Activated gamma-delta T cell treated with anti-CD3 and anti-CD28 coated beads, Interleukin-2, amount 50 U/mL, for 16 hours (primary cell): ENCODE measurements at regions not wholly inside any gene's neighbourhood (a gene's known extent, or its start where the extent isn't known, plus 50 kb on each side); places are given as distances from the start of the nearest gene placed in this dataset.

Experiments
- DNase-seq: peaks from one replicate; pipeline ENCODE4 v3.0.0-alpha.2; 2020; ENCODE audit warnings: low read depth

DNA sequence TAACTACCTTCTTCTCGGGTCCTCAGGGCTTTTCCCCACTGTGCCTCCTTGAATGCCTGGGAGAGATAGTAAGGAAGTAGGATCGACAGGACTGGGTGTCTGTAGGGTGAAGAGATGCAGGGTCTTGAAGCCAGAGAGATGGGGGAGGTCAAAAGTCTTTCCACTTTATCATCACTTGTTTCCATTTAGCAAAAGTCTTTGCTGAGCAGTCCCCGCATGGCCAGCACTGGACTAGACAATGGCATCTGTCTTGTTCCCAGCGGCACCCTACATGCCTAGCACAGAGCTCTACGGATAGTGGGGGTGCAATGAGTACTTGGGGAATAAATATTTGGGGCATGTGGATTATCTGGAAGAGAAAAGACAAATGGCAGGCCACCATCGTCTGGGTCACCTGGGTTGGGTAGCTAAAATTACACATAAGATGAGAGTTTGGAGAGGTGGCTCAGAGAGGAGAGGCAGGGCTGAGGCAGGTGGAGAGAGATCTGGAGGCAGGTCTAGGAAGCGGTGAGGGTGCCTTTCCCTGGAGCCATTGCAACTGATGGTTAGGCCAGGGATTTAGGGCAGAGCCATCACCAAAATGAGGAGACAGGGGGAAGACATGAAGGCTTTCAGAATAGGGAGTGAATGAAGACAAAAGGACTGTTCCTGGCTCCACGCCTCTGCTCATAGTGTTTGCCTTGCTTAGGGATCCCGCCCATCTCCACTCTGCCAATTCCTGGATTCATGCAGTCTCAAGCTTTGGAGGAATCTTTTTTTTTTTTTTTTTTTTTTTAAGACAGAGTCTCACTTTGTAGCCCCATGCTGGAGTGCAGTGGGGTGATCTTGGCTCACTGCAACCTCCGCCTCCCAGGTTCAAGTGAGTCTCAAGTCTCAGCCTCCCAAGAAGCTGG lies 250.8 kb upstream of the KLF4 start:
- no peak for DNase-seq

DNA sequence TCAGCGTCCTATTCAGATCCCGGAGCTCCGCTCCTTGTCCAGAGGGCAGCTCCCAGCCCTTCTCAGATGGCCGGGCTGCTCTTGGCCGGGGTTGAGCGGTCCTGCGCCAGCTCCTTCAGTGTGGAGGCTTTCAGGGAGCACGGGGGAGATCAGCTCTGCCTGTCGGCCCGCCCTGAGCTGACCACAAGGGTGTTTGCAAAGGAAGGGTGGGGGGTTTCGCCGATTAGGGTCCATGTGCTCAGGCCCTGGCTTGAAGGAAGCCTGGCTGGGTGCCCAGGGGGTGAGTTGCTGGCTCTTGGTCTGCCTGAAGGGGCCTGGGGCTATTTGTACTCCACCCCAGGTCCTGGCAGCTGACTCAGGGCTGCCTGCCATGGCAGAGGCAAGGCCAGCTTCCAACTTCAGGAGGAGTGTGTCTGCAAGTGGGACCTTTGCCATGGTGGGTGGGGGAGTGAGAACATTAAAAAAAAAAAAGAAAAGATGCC lies 250.1 kb upstream of the KLF4 start:
- no peak for DNase-seq

DNA sequence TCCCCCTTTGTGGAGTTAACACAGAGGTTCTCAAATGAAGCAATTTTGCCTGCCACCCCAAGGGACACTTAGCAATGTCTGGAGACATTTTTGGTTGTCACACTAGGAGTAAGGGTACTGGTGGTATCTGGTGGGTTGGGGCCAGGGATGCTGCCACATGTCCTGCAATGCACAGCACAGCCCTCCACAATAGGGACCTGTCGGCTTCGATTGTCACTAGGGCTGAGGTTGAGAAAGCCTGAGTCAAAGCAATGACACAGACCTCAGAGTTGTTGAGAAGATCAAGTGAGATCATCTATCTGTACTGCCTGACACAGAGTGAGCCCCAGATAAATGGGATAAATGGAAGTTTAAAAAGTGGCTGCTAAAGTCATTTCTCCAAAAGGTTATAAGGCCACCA lies 249.2 kb upstream of the KLF4 start:
- DNase-seq, result no peak

DNA sequence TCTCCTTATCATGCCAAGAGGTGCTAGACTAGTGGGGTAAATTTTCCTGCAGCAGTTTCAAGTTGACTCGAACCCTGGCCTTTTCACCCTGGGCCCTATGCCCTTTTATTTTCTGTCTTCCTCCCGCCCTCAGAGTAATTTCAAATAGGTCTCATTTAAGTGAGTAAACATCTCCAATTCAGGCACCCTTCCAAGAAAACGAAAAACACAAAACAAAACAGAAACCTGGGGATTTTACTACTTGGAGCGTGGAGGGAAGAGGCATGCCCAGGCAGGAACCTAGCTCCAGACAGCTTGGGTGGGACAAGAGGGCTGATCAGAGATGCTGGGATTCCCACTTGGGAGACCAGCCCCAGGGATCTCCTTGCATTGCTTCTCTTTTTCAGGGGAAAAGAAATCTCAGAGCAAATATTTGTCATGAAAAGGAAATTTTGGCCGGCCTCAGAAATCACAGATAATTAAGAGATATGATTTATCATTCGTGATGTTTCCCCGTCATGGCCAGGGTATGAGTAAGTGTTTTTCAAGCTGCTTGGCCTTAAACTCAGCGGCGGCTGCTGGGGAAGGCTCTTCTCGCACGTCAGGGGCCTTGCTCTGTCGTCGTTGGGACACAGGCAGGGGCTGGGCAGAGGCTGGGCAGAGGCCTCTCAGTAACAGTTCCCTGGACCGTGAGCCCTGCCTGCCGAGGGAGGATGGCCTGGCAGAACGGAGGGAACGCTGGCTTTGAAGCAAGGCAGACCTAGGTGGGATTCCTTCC lies 248.6 kb upstream of the KLF4 start:
- no peak for DNase-seq

DNA sequence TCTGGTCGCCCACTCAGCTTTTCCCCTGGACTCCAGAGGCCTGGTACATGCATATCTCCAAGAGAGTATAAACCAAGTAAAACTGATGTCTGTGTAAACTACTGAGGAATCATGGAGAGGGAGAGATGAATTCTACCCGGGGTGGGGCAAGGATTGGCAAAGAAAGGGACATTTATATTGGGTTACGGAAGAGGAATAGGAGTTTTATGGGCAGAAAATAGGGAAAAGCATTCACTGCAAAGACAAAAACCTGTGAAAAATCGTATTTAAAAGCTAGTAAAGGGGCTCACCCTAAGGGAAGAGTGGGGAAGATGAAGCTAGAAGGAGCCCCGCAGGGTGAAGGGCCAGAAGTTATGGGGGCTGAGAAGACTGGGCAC lies 248.0 kb upstream of the KLF4 start:
- DNase-seq, result no peak

DNA sequence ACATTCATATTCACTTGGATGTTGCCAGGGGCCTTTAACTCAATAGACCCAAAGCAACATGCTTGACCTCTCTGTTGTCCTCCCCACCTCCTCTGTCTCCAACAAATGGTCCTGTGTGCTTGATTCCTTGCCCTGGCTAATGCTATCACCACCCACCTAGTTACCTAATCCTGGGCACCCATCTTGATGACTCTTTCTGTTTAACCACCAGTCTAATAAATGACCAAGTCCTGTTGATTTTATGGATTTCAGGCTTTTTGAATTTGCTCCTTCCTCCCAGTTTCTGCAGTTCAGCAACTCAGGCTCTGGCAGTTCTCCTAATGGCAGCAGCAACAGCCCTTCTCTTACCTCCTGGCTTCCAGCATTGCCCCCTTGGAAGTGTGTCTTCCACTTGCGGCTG lies 246.3 kb upstream of the KLF4 start:
- DNase-seq, result no peak

DNA sequence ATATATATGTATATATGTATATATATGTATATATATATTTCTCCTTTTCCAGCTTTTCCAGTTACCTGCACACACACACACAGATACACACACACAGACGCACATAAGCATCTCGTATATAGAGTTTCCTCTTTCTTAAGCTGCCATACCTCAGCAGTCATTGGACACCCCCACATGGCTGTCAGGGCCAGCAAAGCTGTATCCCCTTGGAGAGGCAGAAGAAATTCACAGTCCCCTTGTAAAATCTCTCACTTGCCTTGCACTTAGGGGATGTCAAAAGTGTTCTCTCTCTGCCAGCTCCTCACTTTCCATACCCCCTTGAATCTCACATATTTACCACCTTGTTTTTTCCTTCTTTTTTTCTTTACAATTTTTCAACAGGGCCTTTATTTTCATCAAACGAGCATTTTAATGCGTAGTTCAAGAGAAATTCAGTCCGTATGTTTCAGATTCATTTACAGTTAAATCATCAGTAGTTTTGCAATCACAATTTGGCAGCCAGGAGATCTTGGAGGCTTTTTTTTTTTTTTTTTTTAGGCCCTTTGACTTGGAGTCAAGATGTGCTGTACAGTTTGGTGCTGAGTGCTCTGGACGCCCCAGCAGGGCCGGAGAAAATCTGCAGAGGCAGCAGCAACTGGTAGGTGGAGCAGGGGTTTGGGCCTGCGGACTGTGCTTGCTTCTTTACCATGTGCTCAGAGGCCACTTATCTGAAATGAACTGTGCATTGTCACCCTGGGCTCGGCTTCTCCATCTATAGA lies 244.9 kb upstream of the KLF4 start:
- no peak for DNase-seq

DNA sequence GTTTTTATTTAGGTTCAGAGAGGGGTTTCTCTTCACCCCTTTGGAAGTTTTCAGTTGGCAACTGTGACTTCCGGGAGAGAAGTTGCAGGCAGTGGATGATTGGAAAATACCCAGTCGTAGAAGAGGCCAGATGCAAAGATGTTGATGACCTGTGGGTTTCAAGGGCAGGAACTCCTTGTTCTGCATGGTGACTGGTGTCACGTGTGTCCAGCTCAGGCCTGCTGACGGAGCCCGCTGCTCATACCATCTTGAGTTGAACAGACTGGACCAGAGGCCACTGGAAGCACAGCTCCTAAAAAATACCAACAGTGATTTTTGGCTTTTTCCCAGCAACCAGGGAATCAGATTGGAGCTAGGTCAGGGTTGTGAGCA lies 243.9 kb upstream of the KLF4 start:
- no peak for DNase-seq

DNA sequence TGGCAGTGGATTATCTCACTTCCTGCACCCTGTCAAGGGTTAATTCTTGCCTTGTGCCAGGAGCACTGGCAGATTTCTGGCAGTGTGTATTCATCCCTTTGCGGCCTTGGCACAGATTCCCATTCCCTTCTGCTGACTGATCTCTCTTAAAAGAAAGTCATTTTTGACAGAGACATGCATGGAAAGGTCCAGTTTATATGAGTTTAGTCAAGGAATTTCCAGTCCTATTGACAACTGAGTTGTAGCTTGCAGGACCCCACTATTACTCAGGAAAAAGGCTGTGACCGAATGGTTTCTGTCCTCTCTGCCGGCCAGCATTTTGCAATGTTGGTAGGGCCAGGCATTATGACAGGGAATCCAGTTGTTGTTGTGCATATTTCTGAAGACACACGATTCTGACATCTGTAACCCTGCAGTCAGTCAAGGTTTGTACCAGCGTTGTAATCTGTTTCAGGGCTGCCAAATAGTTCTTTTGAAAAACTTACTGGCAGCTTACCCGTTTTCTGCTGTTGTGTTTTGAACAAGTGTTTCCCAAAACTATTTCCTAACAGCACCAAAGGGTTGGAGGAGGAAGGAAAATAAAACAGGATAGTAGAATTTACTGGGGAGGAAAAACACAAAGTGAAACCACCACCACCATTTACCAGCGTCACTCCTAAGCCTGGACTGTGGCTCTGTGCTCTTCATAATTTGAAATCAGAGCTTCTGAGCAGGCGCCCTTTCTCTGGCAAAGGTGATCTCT lies 243.4 kb upstream of the KLF4 start:
- no peak for DNase-seq

DNA sequence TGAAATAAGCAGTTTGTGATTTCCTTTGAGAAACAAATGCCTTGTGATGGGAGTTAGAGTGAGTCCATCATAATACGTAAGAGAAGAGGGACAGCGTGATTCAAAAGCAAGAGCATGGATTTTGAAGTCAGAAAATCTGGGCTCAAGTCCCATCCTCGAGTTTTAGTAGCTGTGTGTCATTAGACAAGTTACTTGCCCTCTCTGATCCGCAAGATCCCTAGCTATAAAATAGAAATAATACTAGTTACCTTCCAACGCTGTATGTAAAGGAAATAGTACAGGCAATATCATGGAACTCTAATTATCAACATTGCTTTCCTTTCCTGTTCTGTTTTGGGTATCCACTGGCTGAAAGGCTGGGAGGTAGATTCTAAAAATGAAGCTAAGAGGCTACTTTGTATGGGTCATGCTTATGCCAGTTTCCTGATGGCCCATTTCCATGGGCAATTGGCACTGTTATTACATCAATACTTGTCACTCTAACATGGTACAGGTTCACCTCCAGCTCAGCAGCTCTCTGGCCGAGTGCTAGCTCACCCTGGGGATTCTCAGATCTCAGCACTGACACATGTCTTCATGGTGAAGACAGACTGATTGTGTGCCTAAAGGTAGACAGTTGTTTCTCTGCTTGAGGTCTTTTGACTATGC lies 241.7 kb upstream of the KLF4 start:
- no peak for DNase-seq

DNA sequence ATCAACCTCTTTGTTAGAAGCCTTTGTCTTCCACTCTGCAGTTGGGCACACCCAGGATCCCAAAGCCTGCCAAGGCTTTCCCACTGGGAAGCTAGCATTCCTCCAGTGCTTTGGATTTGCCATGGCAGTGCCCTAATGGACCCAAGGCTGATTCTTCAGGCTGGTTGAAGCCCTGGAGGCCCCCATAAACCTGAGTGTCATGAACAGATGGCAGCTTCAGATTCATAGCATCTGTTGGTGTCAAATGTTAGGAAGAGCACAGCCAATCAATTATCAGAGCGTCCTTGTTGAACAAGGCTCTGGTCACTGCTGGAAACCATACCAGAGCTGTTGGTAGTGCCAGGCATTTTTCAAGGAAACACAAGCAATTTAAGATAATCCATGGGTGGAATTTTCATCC lies 241.1 kb upstream of the KLF4 start:
- DNase-seq, result no peak

DNA sequence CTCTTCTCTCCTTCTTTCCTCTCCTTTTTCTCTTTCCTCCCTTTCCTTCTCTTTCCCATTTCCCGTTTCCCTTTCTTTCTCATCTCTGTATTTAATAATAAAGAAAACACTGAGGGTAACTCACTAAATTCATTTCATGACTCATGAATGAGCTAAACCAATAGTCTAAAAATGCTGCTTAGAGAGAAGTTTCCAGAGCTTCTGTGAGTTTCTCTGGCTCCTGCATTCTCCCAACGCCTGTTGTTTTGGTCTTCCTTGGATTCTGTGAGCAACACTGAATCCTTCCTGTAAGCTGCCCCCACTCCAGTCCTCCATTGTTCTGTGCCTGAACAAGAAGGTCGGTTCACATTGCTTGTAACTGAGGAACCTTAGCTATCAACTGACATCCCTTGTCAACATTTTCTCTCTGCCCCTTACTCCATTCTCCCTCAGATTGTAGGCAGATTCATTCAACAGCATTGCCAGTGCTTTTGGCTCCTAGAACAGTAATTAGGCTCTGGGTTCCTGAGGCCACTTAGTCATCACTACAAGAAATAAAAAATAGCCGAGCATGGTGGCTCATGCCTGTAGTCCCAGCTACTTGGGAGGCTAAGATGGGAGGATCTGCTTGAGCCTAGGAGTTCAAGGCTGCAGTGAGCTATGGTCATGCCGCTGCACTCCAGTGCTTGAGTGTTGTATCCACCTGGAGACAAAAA lies 237.7 kb upstream of the KLF4 start:
- DNase-seq, result no peak

DNA sequence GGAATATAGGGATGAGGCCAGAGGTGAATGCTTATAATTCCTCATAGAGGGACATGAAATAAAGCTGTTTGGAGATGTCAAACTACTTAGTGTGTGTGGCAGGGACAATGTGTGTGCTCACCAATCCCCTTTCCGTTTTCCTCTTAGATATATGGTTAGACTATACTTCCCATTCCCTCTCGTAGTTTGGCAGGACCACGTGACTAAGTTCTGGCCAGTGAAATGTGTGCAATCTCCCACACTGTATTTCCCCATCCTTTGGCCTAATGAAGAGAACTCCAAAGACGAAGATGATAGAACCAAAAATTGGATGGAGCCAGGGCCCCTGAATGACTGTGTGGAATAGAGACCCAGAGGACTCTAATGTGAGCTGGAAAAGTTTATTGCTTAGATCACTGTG lies 233.4 kb upstream of the KLF4 start:
- DNase-seq, result no peak

DNA sequence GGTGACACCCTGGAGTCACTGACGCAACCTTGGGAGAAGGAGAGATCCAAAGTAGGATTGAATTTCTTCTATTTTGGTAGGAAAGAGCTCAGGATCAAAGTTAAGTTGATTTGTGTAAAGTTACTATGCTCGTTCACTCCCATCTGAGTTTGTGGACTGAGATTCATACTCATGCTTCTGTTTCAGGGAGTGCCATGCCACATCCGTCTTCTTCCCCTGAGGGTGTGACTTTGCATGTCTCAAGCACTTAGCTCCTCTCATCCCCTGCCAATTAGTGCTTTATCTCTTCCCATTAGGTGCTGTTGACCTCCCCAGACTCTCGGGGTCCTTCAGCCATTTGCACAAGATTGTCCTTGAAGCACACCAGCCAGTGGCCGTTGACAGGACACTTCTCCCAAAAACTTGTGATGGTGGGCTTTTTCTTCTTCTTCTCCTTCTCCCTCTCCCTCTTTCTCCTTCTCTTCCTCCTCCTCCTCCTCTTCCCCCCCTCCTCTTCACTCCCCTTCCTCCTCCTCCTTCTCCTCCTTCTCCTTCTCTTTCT lies 232.2 kb upstream of the KLF4 start:
- DNase-seq, result no peak

DNA sequence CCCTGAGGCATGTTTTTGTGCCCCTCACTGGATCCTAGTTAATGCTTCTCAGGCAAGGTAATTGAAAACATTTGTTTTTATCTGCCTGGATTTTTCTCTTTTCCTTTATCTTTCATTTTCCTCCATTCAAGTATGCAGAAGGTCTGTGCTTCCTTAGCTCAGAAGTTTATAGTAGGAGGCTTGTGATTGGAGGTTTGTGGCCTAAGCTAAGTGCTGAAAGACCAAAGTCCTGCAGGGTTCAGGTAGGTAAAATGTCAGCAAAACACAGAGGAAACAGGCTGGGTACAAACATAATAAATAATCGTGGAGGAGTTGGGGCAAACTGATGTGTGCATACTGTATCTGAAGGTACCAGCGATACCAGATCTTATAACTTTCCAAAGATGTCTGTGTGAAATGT lies 230.9 kb upstream of the KLF4 start:
- DNase-seq, result no peak

DNA sequence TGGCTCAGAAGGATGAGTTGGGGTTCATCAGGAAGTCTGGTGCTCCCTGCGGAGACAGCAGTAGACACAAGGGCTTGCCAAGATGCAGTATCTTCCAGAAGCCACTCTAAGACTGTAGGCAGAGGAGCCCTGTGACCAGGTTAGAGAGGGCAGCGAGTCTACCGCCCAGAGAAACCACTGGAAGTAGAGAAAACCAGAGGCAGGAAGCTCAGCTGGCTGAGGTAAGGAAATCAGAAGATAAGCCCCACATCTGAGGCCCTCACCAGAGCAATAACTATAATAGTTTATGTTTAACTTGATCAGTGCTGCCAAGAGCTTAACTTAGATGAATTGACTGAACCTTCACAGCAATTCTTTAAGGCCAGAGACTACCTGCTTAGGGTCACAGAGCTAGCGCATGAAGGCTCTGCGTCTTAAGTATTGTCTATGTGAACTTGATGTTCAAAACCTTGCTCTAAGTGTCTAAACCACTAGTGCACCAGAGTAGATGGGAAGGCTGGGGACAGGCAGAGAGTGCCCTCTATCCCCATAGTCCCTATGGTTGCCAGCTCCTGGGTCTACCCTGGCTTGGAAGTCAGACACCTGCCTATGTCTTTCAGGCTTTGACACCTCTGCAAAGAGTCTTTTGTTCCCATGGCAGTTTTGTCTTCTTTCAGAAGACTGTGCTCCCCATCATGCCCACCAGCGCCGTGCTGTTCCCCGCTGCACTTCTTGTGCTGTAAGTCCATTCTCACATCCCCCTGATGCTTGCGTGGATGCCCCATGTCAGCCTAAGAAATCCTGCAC lies 228.2 kb upstream of the KLF4 start:
- DNase-seq, result no peak

DNA sequence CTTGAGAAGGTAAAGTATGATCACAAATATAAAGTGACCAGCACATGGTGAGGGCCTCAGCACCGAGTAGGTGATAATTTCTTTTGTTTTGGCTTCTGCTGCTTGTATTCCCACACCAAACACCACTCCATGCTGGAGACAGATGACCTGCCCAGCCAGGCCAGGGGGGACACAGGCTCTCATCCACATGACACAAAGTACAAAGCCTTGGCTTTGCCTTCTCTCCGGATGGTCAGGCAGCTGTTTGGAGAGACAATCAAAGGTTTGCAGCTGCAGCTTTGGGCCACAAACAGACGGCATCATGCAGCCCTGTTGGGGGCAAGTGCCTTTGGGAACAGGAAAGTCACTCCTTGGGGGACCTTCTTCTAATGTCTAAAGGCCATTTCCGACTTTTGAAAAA lies 226.2 kb upstream of the KLF4 start:
- no peak for DNase-seq

DNA sequence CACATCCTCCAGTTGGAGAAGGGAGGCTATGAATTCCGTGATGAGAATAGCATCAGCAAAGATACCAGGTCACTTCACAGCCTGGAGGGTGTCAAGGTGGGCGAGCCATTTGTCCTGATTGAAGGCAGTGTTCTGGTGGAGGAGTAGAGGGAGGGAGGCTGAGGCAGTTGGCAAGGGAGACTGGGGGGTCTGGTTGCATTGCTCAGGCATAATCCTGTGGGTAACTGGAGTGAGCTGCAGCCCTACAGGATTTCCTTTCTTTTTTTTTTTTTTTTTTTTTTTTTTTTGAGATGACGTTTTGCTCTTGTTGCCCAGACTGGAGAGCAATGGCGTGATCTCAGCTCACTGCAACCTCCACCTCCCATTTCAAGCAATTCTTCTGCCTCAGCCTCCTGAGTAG lies 223.9 kb upstream of the KLF4 start:
- DNase-seq, result no peak

DNA sequence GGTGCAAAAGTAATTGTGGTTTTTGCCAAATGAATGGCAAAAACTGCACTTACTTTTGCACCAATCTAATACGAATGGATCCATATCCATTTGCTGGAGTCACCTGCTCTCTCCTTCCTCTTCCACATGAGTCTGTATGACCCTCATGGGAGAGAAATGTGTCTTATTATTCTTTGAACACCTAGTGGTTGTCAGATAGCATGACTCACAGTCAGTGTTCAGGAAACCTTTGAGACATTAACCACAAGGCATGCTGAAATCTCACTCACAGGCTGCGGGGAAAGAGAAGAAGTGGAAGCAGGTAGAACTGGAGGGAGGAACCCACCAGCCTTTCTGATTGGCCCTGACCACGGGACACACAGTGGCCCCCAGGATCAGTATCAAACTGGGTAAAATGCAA lies 222.8 kb upstream of the KLF4 start:
- DNase-seq, result no peak

DNA sequence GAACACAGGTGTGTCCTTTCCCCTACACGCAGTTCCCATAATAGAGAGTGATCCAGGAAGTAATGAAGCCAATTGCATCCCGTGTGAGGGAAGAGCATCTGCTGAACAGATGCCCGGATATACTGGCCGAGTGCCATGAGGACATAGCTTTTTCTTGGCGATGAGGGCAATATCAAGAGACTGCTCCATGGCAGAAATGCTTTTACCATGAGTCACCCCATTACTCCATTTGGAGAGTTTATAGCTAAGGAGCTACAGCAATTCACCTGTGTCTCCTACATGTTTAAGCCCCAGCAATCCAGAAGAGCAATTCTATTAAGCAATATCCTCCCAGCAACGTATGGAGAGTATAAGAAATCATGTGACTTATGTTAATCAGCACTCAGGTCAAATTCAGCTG lies 222.0 kb upstream of the KLF4 start:
- DNase-seq, result no peak
